ENCODE measurements at regions not wholly inside any gene's neighbourhood (a gene's known extent, or its start where the extent isn't known, plus 50 kb on each side); places are given as distances from the start of the nearest gene placed in this dataset.
"Not testable (repeated sequence)": the region's sequence is repeated elsewhere in the genome, so short reads cannot be mapped to it uniquely, and the experiment has no call there.

DNA sequence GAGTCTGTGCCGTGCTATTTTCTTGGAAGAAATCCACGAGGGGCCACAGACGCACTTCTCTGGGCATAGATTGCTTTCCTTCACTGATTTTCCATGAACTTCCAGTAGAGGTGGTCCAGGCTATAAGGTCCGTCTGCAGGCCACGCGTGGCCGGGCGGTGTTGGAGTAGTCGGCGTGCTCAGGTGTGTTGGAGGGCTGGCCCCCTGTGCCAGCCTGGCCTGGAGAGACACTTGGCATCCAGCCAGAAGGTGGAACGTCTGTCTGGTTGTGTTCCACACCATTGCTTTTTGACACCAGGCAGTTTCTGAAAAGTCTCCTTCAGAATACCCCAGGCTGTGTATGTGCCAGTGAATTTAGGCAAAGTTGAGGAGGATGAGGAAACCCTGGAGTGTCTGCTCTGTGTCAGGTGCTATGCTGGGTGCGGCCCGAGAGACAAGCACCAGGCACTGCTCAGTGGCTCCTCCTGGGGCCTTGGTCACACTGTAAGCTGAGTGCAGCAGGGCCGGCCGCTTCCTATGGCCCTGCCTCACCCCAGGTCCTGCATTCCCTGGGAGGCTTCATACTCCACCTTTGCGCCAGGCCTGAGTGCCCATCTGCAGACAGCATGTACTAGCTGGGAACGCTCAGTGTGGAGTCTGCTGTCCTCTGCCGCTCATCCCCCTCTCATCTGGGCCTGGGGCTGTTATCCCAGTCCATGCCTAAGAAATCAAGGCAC is 52.1 kb upstream of the TAMM41 start:
- no peaks in the 10 kb centered on the region for H3K36me3 Mint-ChIP-seq (ENCODE audit: unreplicated experiment)
- no peak for DNase-seq (ENCODE audit: extremely low spot score, unreplicated experiment)

GRCh38 chr3:11899389-11899788 is 52.7 kb upstream of the TAMM41 start:
- DNase-seq (ENCODE audit: extremely low spot score, unreplicated experiment); H3K9me3 Mint-ChIP-seq (ENCODE audit: unreplicated experiment); H3K4me3 Mint-ChIP-seq (ENCODE audit: unreplicated experiment); H3K27ac Mint-ChIP-seq (ENCODE audit: unreplicated experiment); H3K36me3 Mint-ChIP-seq (ENCODE audit: unreplicated experiment); H3K4me1 Mint-ChIP-seq (ENCODE audit: unreplicated experiment): not testable (repeated sequence)
- peaks cover 22% of the 10 kb centered on the region for H3K27me3 Mint-ChIP-seq (ENCODE audit: unreplicated experiment)

More for the DNA sequence above, 52.1 kb upstream of the TAMM41 start:
- Mint-ChIP-seq H3K4me3 (ENCODE audit: unreplicated experiment) (no peak overlapping the region), H3K27me3 (ENCODE audit: unreplicated experiment) (peaks cover 24% of the 10 kb centered on the region), H3K9me3 (ENCODE audit: unreplicated experiment) (no peaks in the 10 kb centered on the region), H3K4me1 (ENCODE audit: unreplicated experiment) (no peaks in the 10 kb centered on the region), H3K27ac (ENCODE audit: unreplicated experiment) (no peak overlapping the region)
- TF ChIP-seq, protein P1, sequence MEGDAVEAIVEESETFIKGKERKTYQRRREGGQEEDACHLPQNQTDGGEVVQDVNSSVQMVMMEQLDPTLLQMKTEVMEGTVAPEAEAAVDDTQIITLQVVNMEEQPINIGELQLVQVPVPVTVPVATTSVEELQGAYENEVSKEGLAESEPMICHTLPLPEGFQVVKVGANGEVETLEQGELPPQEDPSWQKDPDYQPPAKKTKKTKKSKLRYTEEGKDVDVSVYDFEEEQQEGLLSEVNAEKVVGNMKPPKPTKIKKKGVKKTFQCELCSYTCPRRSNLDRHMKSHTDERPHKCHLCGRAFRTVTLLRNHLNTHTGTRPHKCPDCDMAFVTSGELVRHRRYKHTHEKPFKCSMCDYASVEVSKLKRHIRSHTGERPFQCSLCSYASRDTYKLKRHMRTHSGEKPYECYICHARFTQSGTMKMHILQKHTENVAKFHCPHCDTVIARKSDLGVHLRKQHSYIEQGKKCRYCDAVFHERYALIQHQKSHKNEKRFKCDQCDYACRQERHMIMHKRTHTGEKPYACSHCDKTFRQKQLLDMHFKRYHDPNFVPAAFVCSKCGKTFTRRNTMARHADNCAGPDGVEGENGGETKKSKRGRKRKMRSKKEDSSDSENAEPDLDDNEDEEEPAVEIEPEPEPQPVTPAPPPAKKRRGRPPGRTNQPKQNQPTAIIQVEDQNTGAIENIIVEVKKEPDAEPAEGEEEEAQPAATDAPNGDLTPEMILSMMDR (IDR thresholded peaks at IDR 0.05) = no peak

GRCh38 chr3:11899826-11900225 is 53.1 kb upstream of the TAMM41 start:
- no peak for DNase-seq (ENCODE audit: extremely low spot score, unreplicated experiment)
- H3K9me3 Mint-ChIP-seq (ENCODE audit: unreplicated experiment) = no peaks in the 10 kb centered on the region
- TF ChIP-seq, protein P1 (IDR thresholded peaks at IDR 0.05) = no peak
- H3K36me3 Mint-ChIP-seq (ENCODE audit: unreplicated experiment) = no peaks in the 10 kb centered on the region
- no peaks in the 10 kb centered on the region for H3K4me1 Mint-ChIP-seq (ENCODE audit: unreplicated experiment)
- no peak overlapping the region for H3K27ac Mint-ChIP-seq (ENCODE audit: unreplicated experiment)
- H3K27me3 Mint-ChIP-seq (ENCODE audit: unreplicated experiment) = peaks cover 22% of the 10 kb centered on the region
- no peak overlapping the region for H3K4me3 Mint-ChIP-seq (ENCODE audit: unreplicated experiment)

DNA sequence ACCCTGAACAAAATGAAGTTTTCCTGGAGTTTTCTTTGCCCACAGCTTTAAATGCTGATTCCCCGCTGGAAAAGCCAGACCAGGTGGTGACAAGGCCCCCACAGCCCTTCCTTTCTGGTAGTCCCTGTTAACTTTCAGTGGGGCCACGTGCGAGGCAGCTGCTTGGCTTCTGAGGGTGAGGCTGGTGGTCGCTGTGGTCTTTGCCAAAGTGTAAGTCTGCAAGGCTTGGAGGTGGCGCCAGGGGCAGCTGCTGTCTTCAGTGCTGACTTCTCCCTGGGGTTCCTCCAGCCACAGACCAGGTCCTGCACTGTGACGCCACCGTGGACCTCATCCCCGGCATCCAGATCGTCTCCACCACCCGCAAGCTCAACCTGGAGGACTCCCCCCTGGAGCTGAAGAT is 54.1 kb upstream of the TAMM41 start:
- H3K4me1 Mint-ChIP-seq (ENCODE audit: unreplicated experiment) = no peaks in the 10 kb centered on the region
- no peaks in the 10 kb centered on the region for H3K36me3 Mint-ChIP-seq (ENCODE audit: unreplicated experiment)
- TF ChIP-seq, protein P1 (IDR thresholded peaks at IDR 0.05) = no peak
- no peaks in the 10 kb centered on the region for H3K9me3 Mint-ChIP-seq (ENCODE audit: unreplicated experiment)
- H3K27me3 Mint-ChIP-seq (ENCODE audit: unreplicated experiment) = peaks cover 17% of the 10 kb centered on the region
- peak; percentile 72 for DNase-seq (ENCODE audit: extremely low spot score, unreplicated experiment)
- no peak overlapping the region for H3K4me3 Mint-ChIP-seq (ENCODE audit: unreplicated experiment)
- no peak overlapping the region for H3K27ac Mint-ChIP-seq (ENCODE audit: unreplicated experiment)

- Mint-ChIP-seq H3K36me3 (ENCODE audit: unreplicated experiment) (no peaks in the 10 kb centered on the region), H3K27ac (ENCODE audit: unreplicated experiment) (no peak overlapping the region), H3K9me3 (ENCODE audit: unreplicated experiment) (no peaks in the 10 kb centered on the region), H3K4me1 (ENCODE audit: unreplicated experiment) (no peaks in the 10 kb centered on the region), H3K27me3 (ENCODE audit: unreplicated experiment) (peaks cover 13% of the 10 kb centered on the region), H3K4me3 (ENCODE audit: unreplicated experiment) (no peak overlapping the region)
- TF ChIP-seq, protein P1 (IDR thresholded peaks at IDR 0.05) = no peak
- DNase-seq (ENCODE audit: extremely low spot score, unreplicated experiment) = peak; percentile 81
Measured at GRCh38 chr3:11901286-11901875, 54.7 kb upstream of the TAMM41 start.

All from osteocyte (in vitro differentiated cells).